HG02938 (cell line): ENCODE measurements at regions not wholly inside any gene's neighbourhood (a gene's known extent, or its start where the extent isn't known, plus 50 kb on each side); places are given as distances from the start of the nearest gene placed in this dataset.

Source experiments
- ATAC-seq: cut with Tn5 transposase; IDR thresholded peaks from one replicate; pipeline ENCODE4 v1.9.1; 2021; ENCODE audit warnings: mild to moderate bottlenecking, moderate library complexity; ENCODE audit not compliant: unreplicated experiment

- ATAC-seq, result no peak
Observed at GRCh38 chr5:173529861-173530260, 86.6 kb downstream of the BOD1 start.

GRCh38 chr5:173527671-173528070 lies 88.8 kb downstream of the BOD1 start:
- ATAC-seq, result no peak

GRCh38 chr5:173524136-173524535 lies 92.3 kb downstream of the BOD1 start:
- ATAC-seq, result no peak

- ATAC-seq, result no peak
Observed at GRCh38 chr5:173523388-173523787, 93.1 kb downstream of the BOD1 start.

- ATAC-seq, result no peak
Observed at GRCh38 chr5:173522518-173522917, 93.9 kb downstream of the BOD1 start.

GRCh38 chr5:173518856-173519255 lies 97.6 kb downstream of the BOD1 start:
- ATAC-seq, result no peak

- no peak for ATAC-seq
Observed at GRCh38 chr5:173517648-173518047, 98.8 kb downstream of the BOD1 start.

- no peak for ATAC-seq
Observed at GRCh38 chr5:173515526-173515925, 100.9 kb downstream of the BOD1 start.

- no peak for ATAC-seq
Observed at GRCh38 chr5:173514661-173515060, 101.8 kb downstream of the BOD1 start.

- ATAC-seq, result no peak
Observed at GRCh38 chr5:173513521-173513991, 102.9 kb downstream of the BOD1 start.

GRCh38 chr5:173512637-173513435 lies 103.6 kb downstream of the BOD1 start:
- ATAC-seq, result no peak

- no peak for ATAC-seq
Observed at GRCh38 chr5:173509060-173509459, 107.4 kb downstream of the BOD1 start.

- ATAC-seq, result no peak
Observed at GRCh38 chr5:173507171-173507570, 109.3 kb downstream of the BOD1 start.

GRCh38 chr5:173505634-173506033 lies 110.8 kb downstream of the BOD1 start:
- ATAC-seq, result no peak

GRCh38 chr5:173501922-173502321 lies 114.5 kb downstream of the BOD1 start:
- ATAC-seq, result no peak

- ATAC-seq, result no peak
Observed at GRCh38 chr5:173501271-173501670, 115.2 kb downstream of the BOD1 start.

GRCh38 chr5:173500213-173500560 lies 116.3 kb downstream of the BOD1 start:
- ATAC-seq, result no peak

- no peak for ATAC-seq
Observed at GRCh38 chr5:173499471-173500212, 116.8 kb downstream of the BOD1 start.

GRCh38 chr5:173498739-173499470 lies 117.5 kb downstream of the BOD1 start:
- no peak for ATAC-seq

GRCh38 chr5:173498286-173498685 lies 118.2 kb downstream of the BOD1 start:
- no peak for ATAC-seq

- ATAC-seq, result no peak
Observed at GRCh38 chr5:173497685-173498084, 118.8 kb downstream of the BOD1 start.

- no peak for ATAC-seq
Observed at GRCh38 chr5:173496883-173497255, 119.6 kb downstream of the BOD1 start.
